ENCODE measurements at regions not wholly inside any gene's neighbourhood (a gene's known extent, or its start where the extent isn't known, plus 50 kb on each side); places are given as distances from the start of the nearest gene placed in this dataset.

GRCh38 chr2:235371018-235371417 is 122.8 kb upstream of the AGAP1 start:
- no peak for DNase-seq

DNA sequence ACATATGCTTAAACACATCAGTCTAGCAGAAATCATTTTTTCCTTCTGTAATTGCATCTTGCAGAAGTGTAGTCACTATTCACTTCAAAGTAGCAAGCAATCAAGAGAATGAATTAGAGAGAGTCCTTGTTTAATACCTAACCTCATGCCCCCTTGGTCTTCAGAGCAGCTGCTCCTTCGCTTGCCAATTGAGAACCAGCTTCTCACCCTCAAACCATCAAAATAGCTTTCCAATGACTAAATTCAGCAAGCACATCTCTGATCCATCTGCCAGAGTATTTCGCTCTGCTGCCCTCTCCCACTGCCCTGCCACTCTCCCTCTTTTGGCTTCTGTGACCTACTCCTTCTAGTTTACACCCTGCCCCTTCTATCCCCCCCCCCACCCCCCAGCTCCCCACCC is 120.7 kb upstream of the AGAP1 start:
- no peak for DNase-seq

GRCh38 chr2:235377176-235377575 is 116.7 kb upstream of the AGAP1 start:
- DNase-seq: no peak

DNA sequence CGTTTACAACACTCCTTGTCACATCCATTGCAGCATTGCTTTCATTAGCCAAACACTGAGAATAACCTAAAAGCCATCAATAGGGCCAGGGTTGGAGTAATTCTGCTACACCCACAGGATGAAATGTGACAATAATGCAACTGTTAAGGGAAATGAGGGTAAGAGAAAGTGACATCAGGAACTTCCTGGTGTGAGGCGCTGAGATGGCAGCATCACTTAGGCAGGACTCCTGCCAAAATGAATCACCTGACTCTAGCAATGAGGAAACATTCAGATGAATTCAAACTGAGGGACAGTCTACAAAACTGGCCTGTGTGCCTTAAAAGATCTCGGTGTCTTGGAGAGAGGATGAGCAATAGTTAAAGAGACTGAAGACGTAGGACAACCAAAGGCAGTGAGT is 115.6 kb upstream of the AGAP1 start:
- DNase-seq: no peak

GRCh38 chr2:235378944-235379343 is 114.9 kb upstream of the AGAP1 start:
- no peak for DNase-seq

DNA sequence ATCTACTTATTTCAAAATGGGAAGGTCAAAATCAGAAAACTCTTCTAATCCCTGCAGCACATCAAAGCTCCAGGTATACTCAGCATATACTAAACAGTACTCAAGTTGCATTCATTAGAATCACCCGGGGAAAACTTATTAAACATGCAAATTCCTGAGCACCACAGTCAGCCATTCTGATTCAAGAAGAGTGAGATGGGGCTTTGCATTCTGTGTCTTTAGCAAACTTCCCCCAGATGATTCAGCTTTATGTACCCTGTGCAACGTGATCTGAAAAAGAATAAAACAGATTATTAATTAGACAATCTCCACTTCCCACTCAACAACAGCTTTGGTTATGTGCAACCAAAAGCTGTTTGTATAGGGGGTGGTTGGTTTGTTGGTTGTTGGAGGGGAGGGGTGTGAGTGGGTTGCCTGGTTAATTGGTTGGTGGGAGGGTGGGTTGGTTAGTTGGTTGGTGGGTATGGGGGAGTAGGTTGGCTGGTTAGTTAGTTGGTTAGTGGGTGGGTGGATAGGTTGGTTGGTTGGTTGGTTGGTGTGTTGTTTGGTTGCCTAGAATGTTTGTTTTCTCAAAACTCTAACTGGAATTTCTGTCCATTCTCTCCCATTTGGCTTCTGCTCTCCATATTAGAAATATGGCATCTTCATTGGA is 112.5 kb upstream of the AGAP1 start:
- no peak for DNase-seq

- DNase-seq: no peak
Measured at GRCh38 chr2:235382179-235382578, 111.7 kb upstream of the AGAP1 start.

GRCh38 chr2:235382601-235383000 is 111.2 kb upstream of the AGAP1 start:
- no peak for DNase-seq

GRCh38 chr2:235383272-235383843 is 110.5 kb upstream of the AGAP1 start:
- DNase-seq: no peak

GRCh38 chr2:235384624-235385023 is 109.2 kb upstream of the AGAP1 start:
- DNase-seq: no peak

DNA sequence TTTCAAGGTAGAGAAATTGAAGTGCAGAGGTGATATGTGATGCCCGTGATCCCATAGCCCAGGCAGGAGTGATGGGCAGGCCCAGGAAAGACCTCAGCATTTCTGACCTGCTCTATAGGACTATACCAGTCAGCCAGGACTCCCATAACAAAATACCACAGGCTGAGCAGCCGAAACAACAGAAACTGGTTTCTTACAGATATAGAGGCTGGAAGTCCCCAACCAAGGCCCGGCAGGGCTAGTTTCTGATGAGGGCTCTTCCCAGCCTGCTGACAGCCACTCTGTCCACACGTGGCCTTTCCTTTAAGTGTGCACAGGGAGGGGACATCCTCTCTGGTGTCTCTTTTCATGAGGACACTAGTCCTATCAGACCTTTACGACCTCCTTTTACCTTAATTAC is 104.2 kb upstream of the AGAP1 start:
- no peak for DNase-seq

DNA sequence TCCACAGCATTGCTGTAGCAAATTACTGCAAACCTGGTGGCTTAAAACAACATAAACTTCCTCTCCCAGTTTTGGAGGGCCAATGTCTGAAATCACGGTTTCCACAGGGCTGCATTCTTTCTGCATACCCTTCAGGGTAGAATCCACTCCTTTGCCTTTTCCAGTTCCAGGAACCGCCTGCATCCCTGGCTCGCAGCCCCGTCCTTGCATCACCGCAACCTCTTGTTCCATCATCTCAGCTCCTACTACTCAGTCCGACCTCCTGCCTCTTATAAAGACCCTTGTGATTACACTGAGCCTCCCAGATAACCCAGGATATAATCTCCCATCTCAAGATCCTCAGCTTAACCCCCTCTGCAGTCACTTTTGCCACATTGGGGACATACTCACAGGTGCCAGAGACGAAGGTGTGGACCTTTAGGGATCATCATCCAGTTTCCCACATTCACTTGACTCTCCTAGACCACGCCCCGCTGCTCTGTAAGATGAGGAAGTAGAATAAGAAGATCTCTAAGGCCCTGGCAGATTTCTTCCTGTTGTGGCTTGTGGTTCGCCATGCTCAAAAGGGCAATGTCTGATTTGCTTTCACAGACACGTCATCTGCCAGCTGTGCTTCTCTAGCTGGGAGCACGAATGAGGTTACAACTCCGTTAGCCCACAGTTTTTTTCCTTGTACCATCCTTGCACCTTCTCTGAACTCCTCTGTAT is 103.6 kb upstream of the AGAP1 start:
- no peak for DNase-seq

DNA sequence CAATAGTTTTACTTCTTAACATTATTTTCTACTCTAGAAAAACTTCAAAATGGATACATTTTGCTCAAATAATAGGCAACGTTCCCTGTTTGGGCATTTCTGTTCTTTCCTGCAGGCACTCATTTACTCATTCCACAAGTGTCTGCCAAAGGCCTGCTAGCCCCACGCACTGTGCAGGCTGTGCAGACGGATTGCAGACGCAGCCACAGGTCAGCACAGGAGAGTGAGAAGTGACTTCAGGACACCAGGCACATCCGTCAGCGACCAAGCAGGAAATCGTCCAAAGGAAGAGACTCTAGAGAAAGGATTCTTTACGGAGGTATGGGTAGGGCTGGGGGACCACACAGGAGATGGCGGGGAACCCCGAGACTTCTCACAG is 103.0 kb upstream of the AGAP1 start:
- no peak for DNase-seq

DNA sequence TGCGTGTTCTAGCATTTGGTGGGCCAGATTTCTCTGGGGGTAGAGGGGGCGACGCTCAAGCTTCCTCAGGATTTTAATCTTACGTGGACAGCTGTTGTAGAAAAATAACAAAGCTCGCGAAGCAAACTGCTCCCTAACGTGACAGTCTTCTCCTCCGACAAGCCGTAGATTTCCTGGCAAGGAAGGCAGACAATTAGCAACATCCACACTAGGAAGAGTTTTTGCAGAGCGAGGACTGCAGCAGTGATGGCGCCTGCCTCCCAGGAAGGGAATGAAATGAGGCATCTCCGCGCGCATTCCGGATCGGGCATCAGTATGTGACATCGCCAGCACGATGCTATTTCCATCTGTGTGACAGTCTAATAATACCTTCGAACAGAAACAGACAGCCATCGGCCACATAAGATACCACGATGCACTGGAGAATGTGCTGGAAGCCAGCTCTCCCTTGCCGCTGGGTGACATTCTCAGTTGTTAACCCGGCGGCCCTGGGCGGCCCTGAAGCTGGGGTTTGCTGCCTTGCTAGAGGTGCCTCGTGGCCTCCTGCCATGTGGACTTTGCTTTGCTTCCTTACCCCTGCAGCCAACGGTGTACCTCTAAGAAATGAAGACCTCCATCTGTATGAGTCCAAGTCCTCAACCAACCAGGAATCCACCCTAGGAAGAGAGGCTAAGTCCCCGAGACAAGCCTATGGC is 101.8 kb upstream of the AGAP1 start:
- no peak for DNase-seq

- DNase-seq: no peak
Measured at GRCh38 chr2:235394278-235394828, 99.5 kb upstream of the AGAP1 start.

- no peak for DNase-seq
Measured at GRCh38 chr2:235396071-235396846, 97.6 kb upstream of the AGAP1 start.

DNA sequence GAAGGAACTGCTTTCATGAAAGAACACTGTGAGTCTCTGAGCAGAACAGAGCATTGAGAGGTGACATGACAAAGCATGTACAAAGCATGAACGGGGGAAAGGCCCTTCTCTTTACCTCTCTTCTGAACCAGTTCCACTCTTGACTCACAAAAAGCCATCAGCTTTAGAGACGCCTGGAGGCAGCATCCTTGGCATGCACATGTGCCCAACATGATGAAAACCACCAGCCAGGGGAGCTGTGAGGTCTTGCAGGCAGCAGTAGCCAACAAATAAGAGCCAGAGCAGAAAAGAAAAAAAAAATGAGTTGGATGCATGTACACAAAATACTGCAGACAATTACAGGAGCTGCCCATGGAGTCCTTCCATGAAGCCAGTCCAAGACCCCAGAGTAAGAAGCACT is 95.5 kb upstream of the AGAP1 start:
- DNase-seq: no peak

DNA sequence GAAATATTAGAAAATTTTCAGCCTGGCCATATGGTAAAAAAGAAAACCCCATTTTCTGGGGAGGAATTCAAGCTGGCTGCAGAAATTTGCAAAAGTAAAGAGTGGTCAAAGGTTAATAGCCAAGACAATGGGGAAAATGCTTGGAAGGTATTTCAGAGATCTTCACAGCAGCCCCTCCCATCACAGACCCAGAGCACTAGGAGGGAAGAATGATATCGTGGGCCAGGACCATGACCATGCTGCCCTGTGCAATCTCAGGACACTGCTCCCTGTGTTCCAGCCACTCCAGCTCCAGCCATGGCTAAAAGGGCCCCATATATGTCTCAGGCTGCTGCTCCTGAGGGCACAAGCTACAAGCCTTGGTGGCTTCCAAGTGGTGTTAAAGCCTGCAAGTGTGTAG is 93.9 kb upstream of the AGAP1 start:
- DNase-seq: no peak

GRCh38 chr2:235402422-235402821 is 91.4 kb upstream of the AGAP1 start:
- no peak for DNase-seq

DNA sequence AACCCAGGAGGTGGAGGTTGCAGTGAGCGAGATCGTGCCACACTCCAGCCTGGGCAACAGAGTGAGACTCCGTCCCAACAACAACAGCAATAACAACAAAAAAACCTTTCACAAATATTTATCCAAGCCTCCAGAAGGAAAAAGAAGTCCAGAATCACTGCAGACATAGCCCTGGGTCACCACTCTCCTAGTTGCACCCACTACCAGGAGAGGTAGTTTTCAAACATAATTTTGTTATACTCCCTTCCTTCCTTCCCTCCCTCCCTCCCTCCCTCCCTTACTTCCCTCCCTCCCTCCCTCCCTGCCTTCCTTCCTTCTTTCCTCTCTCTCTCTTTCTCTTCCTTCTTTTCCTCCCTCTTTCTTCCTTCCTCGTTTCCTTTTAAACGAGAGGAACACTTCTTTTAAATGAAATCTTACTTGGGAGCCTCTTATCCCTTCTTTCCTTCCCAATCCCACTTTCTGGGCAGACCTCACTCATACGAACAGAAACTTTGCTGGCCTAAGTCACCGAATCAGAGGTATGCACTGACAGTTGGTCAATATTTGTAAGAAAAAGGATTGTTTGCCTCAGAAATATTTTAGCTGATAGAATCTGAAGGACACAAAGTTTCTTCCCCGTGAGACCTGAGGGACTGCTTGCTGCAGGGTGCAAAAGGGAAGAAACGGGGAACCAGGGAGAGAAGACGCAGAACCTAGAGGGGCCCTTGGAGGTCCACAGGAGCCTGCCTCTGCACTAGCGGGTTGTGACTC is 88.1 kb upstream of the AGAP1 start:
- no peak for DNase-seq

DNA sequence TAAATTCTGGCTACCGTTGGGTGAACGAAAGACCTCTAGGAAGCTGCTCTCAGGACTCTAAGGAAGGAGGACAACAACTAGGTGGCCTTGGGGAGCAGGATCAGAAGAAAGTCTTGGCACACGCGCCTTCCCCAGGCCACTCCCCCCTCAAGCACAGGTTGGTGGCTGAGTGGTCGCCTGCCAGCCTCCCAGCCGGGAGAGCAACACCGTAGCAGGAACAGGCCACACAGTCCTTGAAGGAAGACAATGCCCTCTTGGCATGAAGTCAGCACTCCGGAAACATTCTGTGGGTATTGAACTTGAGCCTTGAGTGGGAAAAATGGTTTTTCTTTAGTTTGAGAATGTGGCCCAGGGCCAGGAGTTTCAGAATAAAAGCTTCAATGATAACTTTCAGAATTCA is 87.4 kb upstream of the AGAP1 start:
- no peak for DNase-seq

- DNase-seq: no peak
Measured at GRCh38 chr2:235411905-235412485, 81.8 kb upstream of the AGAP1 start.
